Endothelial cell of umbilical vein (primary cell): ENCODE measurements at regions not wholly inside any gene's neighbourhood (a gene's known extent, or its start where the extent isn't known, plus 50 kb on each side); places are given as distances from the start of the nearest gene placed in this dataset.

Source experiments
- EZH2 ChIP-seq: IDR thresholded peaks from 2 replicates; pipeline ENCODE4 v1.6.1; 2012; ENCODE audit warnings: borderline replicate concordance, low read depth, mild to moderate bottlenecking, moderate library complexity, low read length, inconsistent platforms; ENCODE audit not compliant: severe bottlenecking
- JUN ChIP-seq: IDR thresholded peaks from 2 replicates; pipeline ENCODE4 v1.6.1; 2011; ENCODE audit warnings: borderline replicate concordance, low read depth; ENCODE audit not compliant: insufficient read length, insufficient read depth
- POLR2A ChIP-seq: IDR thresholded peaks from 2 replicates; pipeline ENCODE4 v1.6.1; 2012; ENCODE audit warnings: low read depth, mild to moderate bottlenecking, control low read depth, low read length
- POLR2AphosphoS5 ChIP-seq: IDR thresholded peaks from 2 replicates; pipeline ENCODE4 v1.6.1; 2012; ENCODE audit warnings: low read depth, mild to moderate bottlenecking, control low read depth, low read length, moderate library complexity; ENCODE audit not compliant: insufficient read depth

DNA sequence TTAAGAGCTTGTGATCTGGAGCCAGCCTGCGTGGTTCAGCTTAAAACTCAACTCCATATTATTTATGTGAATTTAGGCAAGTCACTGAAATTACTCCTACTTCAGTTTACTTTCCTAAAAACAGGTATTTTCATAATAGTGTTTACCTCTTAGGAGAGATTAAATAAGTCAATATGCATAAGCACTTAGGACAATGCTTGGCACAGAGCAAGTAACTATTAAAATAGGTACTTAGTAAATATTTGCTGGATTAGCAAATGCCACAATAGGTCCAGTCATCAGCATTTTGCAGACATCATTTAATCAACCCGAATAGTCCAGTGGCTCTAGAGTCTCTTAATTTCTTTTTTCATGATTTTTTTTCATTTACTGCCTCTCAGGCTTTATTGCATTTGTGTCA is 78.6 kb upstream of the PTPRK start:
- TF ChIP-seq POLR2A (no peak), JUN (no peak), POLR2AphosphoS5 (no peak), EZH2 (no peak)
